GM18517 (cell line): ENCODE measurements at regions not wholly inside any gene's neighbourhood (a gene's known extent, or its start where the extent isn't known, plus 50 kb on each side); places are given as distances from the start of the nearest gene placed in this dataset.
"Not testable (repeated sequence)": the region's sequence is repeated elsewhere in the genome, so short reads cannot be mapped to it uniquely, and the experiment has no call there.

Experiments
- ATAC-seq: cut with Tn5 transposase; IDR thresholded peaks from one replicate; pipeline ENCODE4 v1.9.1; 2021; ENCODE audit warnings: mild to moderate bottlenecking, moderate library complexity; ENCODE audit not compliant: unreplicated experiment

- ATAC-seq, result no peak
These were observed 231.6 kb downstream of the IGSF11 start for GRCh38 chr3:118803096-118803476.

GRCh38 chr3:118805007-118805406, 229.6 kb downstream of the IGSF11 start:
- no peak for ATAC-seq

GRCh38 chr3:118806423-118806822, 228.2 kb downstream of the IGSF11 start:
- no peak for ATAC-seq

- ATAC-seq, result not testable (repeated sequence)
These were observed 227.3 kb downstream of the IGSF11 start for GRCh38 chr3:118807349-118807748.

GRCh38 chr3:118808723-118809122, 225.9 kb downstream of the IGSF11 start:
- no peak for ATAC-seq

GRCh38 chr3:118809696-118810498, 224.7 kb downstream of the IGSF11 start:
- peak; percentile 54 for ATAC-seq

GRCh38 chr3:118810499-118811035, 224.1 kb downstream of the IGSF11 start:
- peak; percentile 25 for ATAC-seq

- no peak for ATAC-seq
These were observed 223.4 kb downstream of the IGSF11 start for GRCh38 chr3:118811236-118811732.

GRCh38 chr3:118813472-118813871, 221.2 kb downstream of the IGSF11 start:
- ATAC-seq, result no peak

GRCh38 chr3:118817748-118818165, 216.9 kb downstream of the IGSF11 start:
- ATAC-seq, result peak; percentile 92

GRCh38 chr3:118818386-118818785, 216.3 kb downstream of the IGSF11 start:
- ATAC-seq, result no peak

GRCh38 chr3:118823626-118824025, 211.0 kb downstream of the IGSF11 start:
- ATAC-seq, result no peak

- ATAC-seq, result no peak
These were observed 207.2 kb downstream of the IGSF11 start for GRCh38 chr3:118827446-118827845.

- ATAC-seq, result no peak
These were observed 206.3 kb downstream of the IGSF11 start for GRCh38 chr3:118828351-118828750.

GRCh38 chr3:118833075-118833474, 201.6 kb downstream of the IGSF11 start:
- no peak for ATAC-seq

- no peak for ATAC-seq
These were observed 195.8 kb downstream of the IGSF11 start for GRCh38 chr3:118838871-118839270.

GRCh38 chr3:118842147-118842863, 192.3 kb downstream of the IGSF11 start:
- ATAC-seq, result no peak

- ATAC-seq, result no peak
These were observed 188.5 kb downstream of the IGSF11 start for GRCh38 chr3:118846176-118846575.
